Activated CD4-positive, alpha-beta T cell treated with anti-CD3 and anti-CD28 coated beads, Interleukin-2, amount 50 U/mL, for 4 hours (primary cell): ENCODE measurements at regions not wholly inside any gene's neighbourhood (a gene's known extent, or its start where the extent isn't known, plus 50 kb on each side); places are given as distances from the start of the nearest gene placed in this dataset.
"Not testable (repeated sequence)": the region's sequence is repeated elsewhere in the genome, so short reads cannot be mapped to it uniquely, and the experiment has no call there.

Experiments
- DNase-seq, 2 experiments: peaks; one replicate each; pipeline ENCODE4 v3.0.0-alpha.2; 2020

GRCh38 chr18:24567199-24567598 is 106.8 kb downstream of the HRH4 start:
- no peak for DNase-seq

- no peak for DNase-seq
These were observed 110.3 kb downstream of the HRH4 start for GRCh38 chr18:24570716-24571115.

GRCh38 chr18:24582771-24583170 is 122.3 kb downstream of the HRH4 start:
- no peak for DNase-seq

- DNase-seq = no peak
These were observed 123.8 kb downstream of the HRH4 start for GRCh38 chr18:24584205-24584604.

GRCh38 chr18:24584813-24585212 is 124.4 kb downstream of the HRH4 start:
- no peak for DNase-seq

GRCh38 chr18:24585996-24586566 is 125.6 kb downstream of the HRH4 start:
- no peak for DNase-seq

- DNase-seq = no peak
These were observed 126.4 kb downstream of the HRH4 start for GRCh38 chr18:24586662-24587360.

- DNase-seq = no peak
These were observed 128.0 kb downstream of the HRH4 start for GRCh38 chr18:24588440-24588839.

GRCh38 chr18:24590946-24591345 is 130.5 kb downstream of the HRH4 start:
- no peak for DNase-seq

- no peak for DNase-seq
These were observed 133.0 kb downstream of the HRH4 start for GRCh38 chr18:24593401-24593800.

GRCh38 chr18:24593886-24594285 is 133.4 kb downstream of the HRH4 start:
- no peak for DNase-seq

GRCh38 chr18:24595561-24596031 is 135.2 kb downstream of the HRH4 start:
- DNase-seq = no peak

- DNase-seq = no peak
These were observed 139.7 kb downstream of the HRH4 start for GRCh38 chr18:24600076-24600654.

- no peak for DNase-seq
These were observed 141.1 kb downstream of the HRH4 start for GRCh38 chr18:24601585-24601984.

- no peak for DNase-seq
These were observed 141.8 kb downstream of the HRH4 start for GRCh38 chr18:24602201-24602600.

GRCh38 chr18:24603151-24603550 is 142.7 kb downstream of the HRH4 start:
- no peak for DNase-seq

GRCh38 chr18:24605444-24605843 is 145.0 kb downstream of the HRH4 start:
- DNase-seq = no peak

- DNase-seq = no peak
These were observed 148.8 kb downstream of the HRH4 start for GRCh38 chr18:24609254-24609653.

GRCh38 chr18:24611075-24611474 is 150.6 kb downstream of the HRH4 start:
- DNase-seq = no peak

- DNase-seq = no peak
These were observed 153.6 kb downstream of the HRH4 start for GRCh38 chr18:24613896-24614640.

- no peak for DNase-seq
These were observed 156.2 kb downstream of the HRH4 start for GRCh38 chr18:24616653-24617052.

- DNase-seq = not testable (repeated sequence)
These were observed 164.0 kb downstream of the HRH4 start for GRCh38 chr18:24624421-24624820.

- DNase-seq = no peak
These were observed 167.3 kb downstream of the HRH4 start for GRCh38 chr18:24627644-24628315.
